GM12878 (cell line): ENCODE measurements at regions not wholly inside any gene's neighbourhood (a gene's known extent, or its start where the extent isn't known, plus 50 kb on each side); places are given as distances from the start of the nearest gene placed in this dataset.

Source experiments
- ATAC-seq: fragments of 200-7000 bp; cut with Tn5 transposase; 3 replicates; pipeline ENCODE4 v1.9.1; 2020; ENCODE audit warnings: mild to moderate bottlenecking, moderate library complexity
- BruUV-seq: library from RNA; stranded (reverse); fragments of 400-500 nt; replicated peaks from 2 replicates; lab custom pipeline; 2021; lab: Mats Ljungman, UMichigan
- CTCF ChIA-PET: fragments of 300-600 bp; sonication (Branson Sonifier 250); formaldehyde crosslinking; extraction: SDS; loops from one replicate; lab custom pipeline; 2021; ENCODE audit warnings: inconsistent platforms; lab: Yijun Ruan, JAX
- POLR2A ChIA-PET: fragments of 350-600 bp; formaldehyde crosslinking; extraction: SDS; loops from one replicate; lab custom pipeline; 2021; ENCODE audit warnings: inconsistent platforms; lab: Charles Lee
- RAD21 ChIA-PET: fragments of 300-600 bp; sonication (Branson Sonifier 250); formaldehyde crosslinking; loops from one replicate; lab custom pipeline; 2023; ENCODE audit warnings: antibody characterized with exemption; ENCODE audit not compliant: unreplicated experiment; lab: Charles Lee
- SMC1A ChIA-PET: fragments of 300-600 bp; sonication (Branson Sonifier 250); formaldehyde crosslinking; loops from one replicate; lab custom pipeline; 2023; ENCODE audit not compliant: unreplicated experiment, uncharacterized antibody; lab: Charles Lee
- DNase-seq: peaks from one replicate; pipeline ENCODE4 v3.0.0-alpha.2; 2011; ENCODE audit warnings: low read depth, low spot score
- FAIRE-seq: peaks from 3 replicates; lab custom pipeline; 2011; peaks lifted over from hg19 to GRCh38; lab: Jason Lieb, UNC
- H2AFZ ChIP-seq: 2 replicates; pipeline ENCODE4 v1.6.0; 2011; ENCODE audit warnings: low read depth, low read length, control low read depth; ENCODE audit not compliant: control insufficient read depth
- H3K27ac ChIP-seq: 2 replicates; pipeline ENCODE4 v1.5.1; 2011; ENCODE audit warnings: control low read depth; ENCODE audit not compliant: control insufficient read depth, insufficient read depth
- H3K27me3 ChIP-seq, 2 experiments: replicated peaks in 1 of 2; 2 replicates each; pipeline versions ENCODE4 v1.6.0 to v1.6.1; 2011; ENCODE audit warnings: low read length in 1 of 2; ENCODE audit not compliant: control insufficient read depth in 2 of 2, insufficient read depth in 2 of 2
- H3K36me3 ChIP-seq, 2 experiments: 2 replicates each; pipeline ENCODE4 v1.5.1; 2011; ENCODE audit warnings: low read length in 1 of 2; ENCODE audit not compliant: control insufficient read depth in 2 of 2, insufficient read depth in 2 of 2
- H3K4me1 ChIP-seq: 2 replicates; pipeline ENCODE4 v1.6.1; 2011; ENCODE audit warnings: mild to moderate bottlenecking, low read length, moderate library complexity, mixed read lengths; ENCODE audit not compliant: control insufficient read depth, insufficient read depth
- H3K4me2 ChIP-seq: 2 replicates; pipeline ENCODE4 v1.6.0; 2011; ENCODE audit warnings: control low read depth; ENCODE audit not compliant: control insufficient read depth, insufficient read depth
- H3K4me3 ChIP-seq: fragments of 200-600 bp; sonication (generic); 2 replicates; pipeline ENCODE4 v1.5.1; 2016
- H3K79me2 ChIP-seq: 2 replicates; pipeline ENCODE4 v1.6.0; 2011; ENCODE audit warnings: low read length; ENCODE audit not compliant: control insufficient read depth, insufficient read depth
- H3K9ac ChIP-seq: 2 replicates; pipeline ENCODE4 v1.8.0; 2011; ENCODE audit warnings: low read length, control low read depth, mixed read lengths; ENCODE audit not compliant: control insufficient read depth, insufficient read depth
- H3K9me3 ChIP-seq: replicated peaks from 3 replicates; pipeline ENCODE4 v1.5.1; 2011; ENCODE audit warnings: mild to moderate bottlenecking, low read length; ENCODE audit not compliant: control insufficient read depth, insufficient read depth
- H4K20me1 ChIP-seq: 2 replicates; pipeline ENCODE4 v1.6.0; 2011; ENCODE audit not compliant: control insufficient read depth, insufficient read depth
- E2F8 ChIP-seq: fragments of 450-650 bp; IDR thresholded peaks from 2 replicates; pipeline ENCODE4 v1.6.1; 2018; ENCODE audit warnings: mild to moderate bottlenecking, low read depth, moderate library complexity; ENCODE audit not compliant: partially characterized antibody
- EP300 ChIP-seq, 2 experiments: fragments of 150-350 bp in 1 of 2; IDR thresholded peaks; 2 replicates each; pipeline ENCODE4 v1.6.1; 2011 to 2012; ENCODE audit warnings: low read depth in 2 of 2, low read length in 2 of 2, borderline replicate concordance in 1 of 2, improper control_type of control experiment in 1 of 2, inconsistent platforms in 1 of 2; ENCODE audit not compliant: control insufficient read depth in 1 of 2
- ESRRA ChIP-seq: IDR thresholded peaks from 2 replicates; pipeline ENCODE4 v1.6.1; 2012; ENCODE audit warnings: mild to moderate bottlenecking, low read length, improper control_type of control experiment
- MAX ChIP-seq: IDR thresholded peaks from 2 replicates; pipeline ENCODE4 v1.6.1; 2012; ENCODE audit warnings: low read depth, low read length, improper control_type of control experiment
- MXI1 ChIP-seq: fragments of 150-350 bp; IDR thresholded peaks from 2 replicates; pipeline ENCODE4 v1.6.1; 2011; ENCODE audit warnings: low read depth, mild to moderate bottlenecking, inconsistent platforms, low read length, improper control_type of control experiment
- MYB ChIP-seq: fragments of 150-350 bp; IDR thresholded peaks from 2 replicates; pipeline ENCODE4 v1.6.1; 2014; ENCODE audit warnings: mild to moderate bottlenecking, low read depth, low read length, borderline replicate concordance
- PAX5 ChIP-seq: IDR thresholded peaks from 2 replicates; pipeline ENCODE4 v1.6.1; 2011; ENCODE audit warnings: low read depth, low read length, borderline replicate concordance
- SRF ChIP-seq, 2 experiments: IDR thresholded peaks; 2 replicates each; pipeline ENCODE4 v1.6.1; 2011; ENCODE audit warnings: low read depth in 2 of 2, low read length in 2 of 2, mild to moderate bottlenecking in 1 of 2, moderate library complexity in 1 of 2
- SUPT20H ChIP-seq: IDR thresholded peaks from 2 replicates; pipeline ENCODE4 v1.6.1; 2011; ENCODE audit warnings: low read depth, mild to moderate bottlenecking, low read length, moderate library complexity, borderline replicate concordance; ENCODE audit not compliant: control insufficient read depth
- TBL1XR1 ChIP-seq: IDR thresholded peaks from 2 replicates; pipeline ENCODE4 v1.6.1; 2012; ENCODE audit warnings: low read depth, low read length, improper control_type of control experiment
- TCF3 ChIP-seq: IDR thresholded peaks from 2 replicates; pipeline ENCODE4 v1.6.1; 2012; ENCODE audit warnings: low read depth, mild to moderate bottlenecking, low read length, borderline replicate concordance; ENCODE audit not compliant: insufficient read depth
- ZNF622 ChIP-seq: fragments of 450-650 bp; IDR thresholded peaks from 2 replicates; pipeline ENCODE4 v1.6.1; 2017; ENCODE audit warnings: mild to moderate bottlenecking, inconsistent platforms
- WGBS: methylation state at CpG from one replicate; pipeline ENCODE4 v1.1.6; 2016; ENCODE audit warnings: low lambda C conversion rate; ENCODE audit not compliant: insufficient replicate concordance, insufficient coverage; ENCODE audit errors: missing lambda C conversion rate; 5-methylcytosine and 5-hydroxymethylcytosine counted together
- in situ Hi-C: fragments of 300-500 bp; cut with MboI; formaldehyde crosslinking; loops from 9 replicates; pipeline ENCODE4 v1.14.3; 2018; ENCODE audit warnings: mixed read lengths
- intact Hi-C: fragments of 100-400 bp; cut with micrococcal nuclease; formaldehyde crosslinking; loops from one replicate; pipeline ENCODE4 v1.14.2; 2022; ENCODE audit not compliant: unreplicated experiment

- BruUV-seq = no TSS peak
Observed at GRCh38 chr17:72318131-72318530, 197.3 kb downstream of the SOX9 start.

More at GRCh38 chr17:72318131-72318530, 197.3 kb downstream of the SOX9 start:
- intact Hi-C loops = loop anchor here (2.0 to 5.0 kb wide), 3 partner anchors 191 to 311 kb away; no protein-coding TSS in a partner anchor
- in situ Hi-C loops = loop anchor here (5.0 kb wide), 1 partner anchor 49 kb away; no protein-coding TSS in a partner anchor
- H3K4me3 ChIP-seq = no peak overlapping the region
- no peaks in the 10 kb centered on the region; the same call in 1 of the 3 replicates for H3K9me3 ChIP-seq
- FAIRE-seq (no peak), DNase-seq (no peak), ATAC-seq (peak; percentile 13)
- POLR2A ChIA-PET = interaction anchor here (1.0 to 1.5 kb wide), 4 partner anchors 71 to 317 kb away, joined by 3 to 4 read pairs (median 3); partner anchors contain the start of gene SOX9
- no peaks in the 10 kb centered on the region for H3K79me2 ChIP-seq
- H3K4me2 ChIP-seq = peak overlapping the region; percentile 58
- CTCF ChIA-PET = interaction anchor here (0.6 to 2.2 kb wide), 9 partner anchors 8 to 222 kb away, joined by 3 to 7 read pairs (median 3); no protein-coding TSS in a partner anchor
- SMC1A ChIA-PET = interaction anchor here (0.7 to 2.7 kb wide), 18 partner anchors 9 to 445 kb away, joined by 3 to 21 read pairs (median 5); partner anchors contain the start of gene SOX9
- RAD21 ChIA-PET = interaction anchor here (1.1 to 5.2 kb wide), 16 partner anchors 10 to 284 kb away, joined by 3 to 36 read pairs (median 8); partner anchors contain the start of gene SOX9
- TF ChIP-seq MXI1 (0 out of 2 replicates have a peak, but pooled peaks have one; percentile 7), TCF3 (no peak), MYB (no peak), SRF (IDR thresholded peaks at IDR 0.05; ENCODE audit: low read depth in 2 of 2, low read length in 2 of 2) (no peak), MAX (no peak), ESRRA (no peak), SUPT20H (no peak), ZNF622 (no peak), E2F8 (no peak), PAX5 (no peak), EP300 (IDR thresholded peaks at IDR 0.05; ENCODE audit: borderline replicate concordance in 1 of 2, control insufficient read depth in 1 of 2, low read depth in 2 of 2, low read length in 2 of 2) (0 out of 4 replicates have a peak, but pooled peaks of 1 of the 2 experiments have one; percentile 4), TBL1XR1 (peak; percentile 3; the same call in 1 of the 2 replicates)
- 46% methylated on average over 5 of the region's 5 CpGs for WGBS
- H4K20me1 ChIP-seq = no peaks in the 10 kb centered on the region
- no peak overlapping the region for H3K27ac ChIP-seq
- no peaks in the 10 kb centered on the region for H3K27me3 ChIP-seq
- H2AFZ ChIP-seq = no peak overlapping the region
- peaks cover 16% of the 10 kb centered on the region for H3K4me1 ChIP-seq
- H3K36me3 ChIP-seq = no peaks in the 10 kb centered on the region
- H3K9ac ChIP-seq = no peak overlapping the region
